Astrocyte of the spinal cord (primary cell): ENCODE measurements at regions not wholly inside any gene's neighbourhood (a gene's known extent, or its start where the extent isn't known, plus 50 kb on each side); places are given as distances from the start of the nearest gene placed in this dataset.
"Not testable (repeated sequence)": the region's sequence is repeated elsewhere in the genome, so short reads cannot be mapped to it uniquely, and the experiment has no call there.

Source experiments
- DNase-seq: peaks from one replicate; pipeline ENCODE4 v3.0.0; 2011; ENCODE audit warnings: low read depth, low spot score
- H3K4me3 ChIP-seq: 2 replicates; pipeline ENCODE4 v1.5.1; 2011; ENCODE audit warnings: low read depth, mild to moderate bottlenecking, low read length, moderate library complexity
- in situ Hi-C: cut with HindIII; loops from 2 replicates; pipeline ENCODE4 v1.10.0; 2017; ENCODE audit warnings: low sequenced_read_pairs
- TF ChIP-seq, protein P1 (sequence below): IDR thresholded peaks from 2 replicates; pipeline ENCODE4 v1.5.1; 2012; ENCODE audit warnings: low read depth, mild to moderate bottlenecking, low read length, inconsistent platforms

DNA sequence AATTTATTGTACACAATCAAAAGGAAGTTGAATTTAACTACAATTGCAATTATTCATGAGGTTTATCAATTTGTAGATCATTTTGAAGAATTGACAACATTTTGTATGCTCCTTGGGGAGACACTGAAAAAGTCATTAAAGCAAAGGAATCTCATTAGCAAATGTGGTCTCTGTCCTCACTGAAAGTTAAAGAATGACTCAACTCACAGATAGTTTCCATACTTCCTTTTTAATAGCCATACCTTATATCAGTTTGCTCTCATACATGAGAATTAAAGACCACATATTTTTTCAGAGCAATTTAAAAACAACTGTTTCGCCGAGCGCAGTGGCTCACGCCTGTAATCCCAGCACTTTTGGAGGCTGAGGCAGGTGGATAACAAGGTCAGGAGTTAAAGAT lies 55.1 kb upstream of the KIF2A start:
- in situ Hi-C loops, DNase-seq, H3K4me3 ChIP-seq: not testable (repeated sequence)

DNA sequence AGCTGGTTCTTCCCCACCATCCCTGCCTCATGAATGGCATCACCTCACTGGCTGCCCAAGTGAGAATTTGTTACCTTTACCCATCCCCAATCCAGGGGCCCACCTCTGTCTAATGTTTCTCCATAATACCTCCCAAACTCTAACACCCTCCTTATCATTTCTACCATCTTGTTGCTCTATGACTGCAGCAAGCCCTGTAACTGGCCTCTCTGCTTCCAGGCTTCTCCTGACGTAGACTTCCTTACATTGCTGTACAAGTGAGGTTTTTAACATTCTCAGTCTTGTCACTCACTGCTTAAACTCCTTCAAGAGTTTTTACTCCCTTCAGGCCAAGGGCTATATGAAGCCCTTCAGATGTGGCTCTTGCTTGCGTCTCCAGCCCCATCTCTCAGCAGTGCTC lies 53.5 kb upstream of the KIF2A start:
- DNase-seq, H3K4me3 ChIP-seq, in situ Hi-C loops: not testable (repeated sequence)

DNA sequence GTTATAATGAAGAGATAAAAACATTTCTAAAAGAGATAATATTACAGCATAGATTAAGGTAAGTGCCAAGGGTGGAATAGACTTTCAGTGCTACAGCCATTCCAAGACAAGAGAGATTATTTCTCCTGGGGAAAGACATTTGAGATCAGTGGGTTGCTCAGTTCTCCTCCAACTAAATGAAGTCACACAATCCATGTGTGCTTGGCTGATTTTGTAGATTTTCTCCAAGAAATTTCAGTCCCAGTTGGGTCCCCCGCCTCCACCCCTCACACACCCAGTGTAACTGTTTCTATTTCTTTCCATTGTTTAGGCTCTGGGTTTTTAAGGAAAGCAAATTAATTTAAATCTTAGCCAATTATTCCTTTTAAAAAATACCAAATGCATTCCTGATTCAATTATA lies 50.5 kb upstream of the KIF2A start:
- in situ Hi-C loops, DNase-seq, H3K4me3 ChIP-seq: not testable (repeated sequence)

DNA sequence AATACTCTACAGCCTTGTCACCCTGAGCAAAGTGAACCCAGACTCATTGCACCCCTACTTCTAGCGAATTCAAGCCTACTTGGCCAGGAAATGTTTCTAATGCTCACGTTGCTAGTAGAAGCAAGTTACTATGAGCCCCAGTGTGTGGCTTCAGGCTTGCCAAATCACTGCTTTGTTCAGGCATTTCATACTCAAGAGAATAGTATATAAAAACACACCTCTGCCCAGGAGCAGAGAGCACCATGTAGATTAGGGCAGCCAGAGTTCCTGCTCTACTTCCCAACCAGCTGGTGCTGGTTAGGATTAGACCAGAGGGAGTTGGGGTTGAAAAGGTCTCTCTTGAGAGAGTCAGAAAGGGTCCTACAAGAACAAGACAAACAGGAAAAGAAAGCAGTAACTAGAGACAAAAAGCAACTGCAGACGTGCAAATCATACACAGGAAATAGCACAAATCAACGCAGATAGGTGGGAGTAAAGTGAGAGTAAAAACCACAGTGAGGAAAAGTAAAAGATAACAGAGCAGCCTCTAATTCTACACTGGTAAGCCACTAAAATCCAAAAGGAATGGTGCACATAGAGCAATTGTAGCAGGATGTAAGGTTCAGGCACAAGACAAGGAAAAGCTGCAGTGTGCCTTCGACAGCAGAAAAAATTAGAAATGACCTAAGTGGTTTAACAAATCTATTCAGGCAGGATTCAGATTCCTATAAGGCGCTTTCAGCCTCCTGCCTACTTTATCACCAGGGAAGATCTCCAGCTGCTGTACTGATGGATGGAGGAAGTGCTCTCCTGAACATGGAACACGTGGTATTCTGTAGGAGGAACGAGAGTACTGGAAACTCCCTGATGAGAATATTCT lies 49.6 kb upstream of the KIF2A start:
- H3K4me3 ChIP-seq, result no peak overlapping the region
- in situ Hi-C loops, result no loop called here
- TF ChIP-seq, protein P1, sequence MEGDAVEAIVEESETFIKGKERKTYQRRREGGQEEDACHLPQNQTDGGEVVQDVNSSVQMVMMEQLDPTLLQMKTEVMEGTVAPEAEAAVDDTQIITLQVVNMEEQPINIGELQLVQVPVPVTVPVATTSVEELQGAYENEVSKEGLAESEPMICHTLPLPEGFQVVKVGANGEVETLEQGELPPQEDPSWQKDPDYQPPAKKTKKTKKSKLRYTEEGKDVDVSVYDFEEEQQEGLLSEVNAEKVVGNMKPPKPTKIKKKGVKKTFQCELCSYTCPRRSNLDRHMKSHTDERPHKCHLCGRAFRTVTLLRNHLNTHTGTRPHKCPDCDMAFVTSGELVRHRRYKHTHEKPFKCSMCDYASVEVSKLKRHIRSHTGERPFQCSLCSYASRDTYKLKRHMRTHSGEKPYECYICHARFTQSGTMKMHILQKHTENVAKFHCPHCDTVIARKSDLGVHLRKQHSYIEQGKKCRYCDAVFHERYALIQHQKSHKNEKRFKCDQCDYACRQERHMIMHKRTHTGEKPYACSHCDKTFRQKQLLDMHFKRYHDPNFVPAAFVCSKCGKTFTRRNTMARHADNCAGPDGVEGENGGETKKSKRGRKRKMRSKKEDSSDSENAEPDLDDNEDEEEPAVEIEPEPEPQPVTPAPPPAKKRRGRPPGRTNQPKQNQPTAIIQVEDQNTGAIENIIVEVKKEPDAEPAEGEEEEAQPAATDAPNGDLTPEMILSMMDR, result no peak
- DNase-seq, result no peak
